Inferior parietal cortex (tissue), 1 donor: ENCODE measurements at regions not wholly inside any gene's neighbourhood (a gene's known extent, or its start where the extent isn't known, plus 50 kb on each side); places are given as distances from the start of the nearest gene placed in this dataset.
A peak's percentile ranks its signal among the peaks of the same experiment; 100 is the strongest.

Experiments used
- DNase-seq: peaks from one replicate; pipeline ENCODE4 v3.0.0-alpha.2; 2016; ENCODE audit errors: extremely low spot score

GRCh38 chr9:23537192-23538066, 288.6 kb downstream of the ELAVL2 start:
- no peak for DNase-seq

- no peak for DNase-seq
Observed at GRCh38 chr9:23538067-23538402, 288.0 kb downstream of the ELAVL2 start.

- DNase-seq = no peak
Observed at GRCh38 chr9:23538461-23539003, 287.5 kb downstream of the ELAVL2 start.

- no peak for DNase-seq
Observed at GRCh38 chr9:23539311-23539710, 286.7 kb downstream of the ELAVL2 start.

- DNase-seq = no peak
Observed at GRCh38 chr9:23541976-23542375, 284.1 kb downstream of the ELAVL2 start.

GRCh38 chr9:23542438-23542837, 283.6 kb downstream of the ELAVL2 start:
- no peak for DNase-seq

GRCh38 chr9:23542927-23543326, 283.1 kb downstream of the ELAVL2 start:
- DNase-seq = no peak

- no peak for DNase-seq
Observed at GRCh38 chr9:23543419-23543818, 282.6 kb downstream of the ELAVL2 start.

- DNase-seq = no peak
Observed at GRCh38 chr9:23545728-23546127, 280.3 kb downstream of the ELAVL2 start.

GRCh38 chr9:23551311-23551721, 274.7 kb downstream of the ELAVL2 start:
- no peak for DNase-seq

GRCh38 chr9:23551929-23552707, 273.9 kb downstream of the ELAVL2 start:
- no peak for DNase-seq

- DNase-seq = peak; percentile 38
Observed at GRCh38 chr9:23552876-23553601, 273.0 kb downstream of the ELAVL2 start.

- no peak for DNase-seq
Observed at GRCh38 chr9:23554686-23555085, 271.4 kb downstream of the ELAVL2 start.

GRCh38 chr9:23555851-23556250, 270.2 kb downstream of the ELAVL2 start:
- no peak for DNase-seq

GRCh38 chr9:23556459-23556858, 269.6 kb downstream of the ELAVL2 start:
- DNase-seq = no peak

GRCh38 chr9:23557689-23558088, 268.4 kb downstream of the ELAVL2 start:
- no peak for DNase-seq

GRCh38 chr9:23559522-23559921, 266.5 kb downstream of the ELAVL2 start:
- DNase-seq = no peak

- no peak for DNase-seq
Observed at GRCh38 chr9:23563517-23563916, 262.5 kb downstream of the ELAVL2 start.

GRCh38 chr9:23567516-23568165, 258.4 kb downstream of the ELAVL2 start:
- DNase-seq = no peak

GRCh38 chr9:23571414-23572104, 254.5 kb downstream of the ELAVL2 start:
- no peak for DNase-seq

- DNase-seq = no peak
Observed at GRCh38 chr9:23573800-23574199, 252.2 kb downstream of the ELAVL2 start.
